GM21825 (cell line): ENCODE measurements at regions not wholly inside any gene's neighbourhood (a gene's known extent, or its start where the extent isn't known, plus 50 kb on each side); places are given as distances from the start of the nearest gene placed in this dataset.
"Not testable (repeated sequence)": the region's sequence is repeated elsewhere in the genome, so short reads cannot be mapped to it uniquely, and the experiment has no call there.

Experiments
- ATAC-seq: cut with Tn5 transposase; IDR thresholded peaks from one replicate; pipeline ENCODE4 v1.9.1; 2021; ENCODE audit warnings: mild to moderate bottlenecking, moderate library complexity; ENCODE audit not compliant: unreplicated experiment

- ATAC-seq: no peak
Observed at GRCh38 chr17:51434434-51435170, 174.3 kb downstream of the UTP18 start.

- ATAC-seq: no peak
Observed at GRCh38 chr17:51435171-51435552, 174.8 kb downstream of the UTP18 start.

GRCh38 chr17:51435641-51436091, 175.3 kb downstream of the UTP18 start:
- no peak for ATAC-seq

- no peak for ATAC-seq
Observed at GRCh38 chr17:51439395-51440229, 179.3 kb downstream of the UTP18 start.

GRCh38 chr17:51441431-51441830, 181.1 kb downstream of the UTP18 start:
- no peak for ATAC-seq

- ATAC-seq: no peak
Observed at GRCh38 chr17:51442088-51442865, 181.9 kb downstream of the UTP18 start.

GRCh38 chr17:51443646-51444045, 183.3 kb downstream of the UTP18 start:
- ATAC-seq: no peak

GRCh38 chr17:51445946-51446345, 185.6 kb downstream of the UTP18 start:
- no peak for ATAC-seq

- no peak for ATAC-seq
Observed at GRCh38 chr17:51454456-51454978, 194.2 kb downstream of the UTP18 start.

- no peak for ATAC-seq
Observed at GRCh38 chr17:51455211-51455610, 194.9 kb downstream of the UTP18 start.

GRCh38 chr17:51455931-51456330, 195.6 kb downstream of the UTP18 start:
- no peak for ATAC-seq

- no peak for ATAC-seq
Observed at GRCh38 chr17:51456942-51457341, 196.6 kb downstream of the UTP18 start.

GRCh38 chr17:51461578-51462004, 201.2 kb downstream of the UTP18 start:
- no peak for ATAC-seq

GRCh38 chr17:51463353-51463752, 203.0 kb downstream of the UTP18 start:
- no peak for ATAC-seq

- ATAC-seq: no peak
Observed at GRCh38 chr17:51467336-51467735, 207.0 kb downstream of the UTP18 start.

GRCh38 chr17:51472670-51473205, 212.4 kb downstream of the UTP18 start:
- no peak for ATAC-seq

- no peak for ATAC-seq
Observed at GRCh38 chr17:51474764-51475163, 214.4 kb downstream of the UTP18 start.

GRCh38 chr17:51475730-51476129, 215.4 kb downstream of the UTP18 start:
- ATAC-seq: no peak

- no peak for ATAC-seq
Observed at GRCh38 chr17:51479303-51479702, 219.0 kb downstream of the UTP18 start.

- ATAC-seq: no peak
Observed at GRCh38 chr17:51481370-51481769, 221.0 kb downstream of the UTP18 start.

GRCh38 chr17:51482248-51482647, 221.9 kb downstream of the UTP18 start:
- ATAC-seq: not testable (repeated sequence)
